Astrocyte of the spinal cord (primary cell): ENCODE measurements at regions not wholly inside any gene's neighbourhood (a gene's known extent, or its start where the extent isn't known, plus 50 kb on each side); places are given as distances from the start of the nearest gene placed in this dataset.

ENCODE experiments used
- DNase-seq: peaks from one replicate; pipeline ENCODE4 v3.0.0; 2011; ENCODE audit warnings: low read depth, low spot score
- H3K4me3 ChIP-seq: 2 replicates; pipeline ENCODE4 v1.5.1; 2011; ENCODE audit warnings: low read depth, mild to moderate bottlenecking, low read length, moderate library complexity
- in situ Hi-C: cut with HindIII; loops from 2 replicates; pipeline ENCODE4 v1.10.0; 2017; ENCODE audit warnings: low sequenced_read_pairs
- TF ChIP-seq, protein P1 (sequence below): IDR thresholded peaks from 2 replicates; pipeline ENCODE4 v1.5.1; 2012; ENCODE audit warnings: low read depth, mild to moderate bottlenecking, low read length, inconsistent platforms

- in situ Hi-C loops = no loop called here
- TF ChIP-seq, protein P1, sequence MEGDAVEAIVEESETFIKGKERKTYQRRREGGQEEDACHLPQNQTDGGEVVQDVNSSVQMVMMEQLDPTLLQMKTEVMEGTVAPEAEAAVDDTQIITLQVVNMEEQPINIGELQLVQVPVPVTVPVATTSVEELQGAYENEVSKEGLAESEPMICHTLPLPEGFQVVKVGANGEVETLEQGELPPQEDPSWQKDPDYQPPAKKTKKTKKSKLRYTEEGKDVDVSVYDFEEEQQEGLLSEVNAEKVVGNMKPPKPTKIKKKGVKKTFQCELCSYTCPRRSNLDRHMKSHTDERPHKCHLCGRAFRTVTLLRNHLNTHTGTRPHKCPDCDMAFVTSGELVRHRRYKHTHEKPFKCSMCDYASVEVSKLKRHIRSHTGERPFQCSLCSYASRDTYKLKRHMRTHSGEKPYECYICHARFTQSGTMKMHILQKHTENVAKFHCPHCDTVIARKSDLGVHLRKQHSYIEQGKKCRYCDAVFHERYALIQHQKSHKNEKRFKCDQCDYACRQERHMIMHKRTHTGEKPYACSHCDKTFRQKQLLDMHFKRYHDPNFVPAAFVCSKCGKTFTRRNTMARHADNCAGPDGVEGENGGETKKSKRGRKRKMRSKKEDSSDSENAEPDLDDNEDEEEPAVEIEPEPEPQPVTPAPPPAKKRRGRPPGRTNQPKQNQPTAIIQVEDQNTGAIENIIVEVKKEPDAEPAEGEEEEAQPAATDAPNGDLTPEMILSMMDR = no peak
- peak; percentile 39 for DNase-seq
Measured at GRCh38 chr18:41814651-41815050, 140.4 kb upstream of the PIK3C3 start.

DNA sequence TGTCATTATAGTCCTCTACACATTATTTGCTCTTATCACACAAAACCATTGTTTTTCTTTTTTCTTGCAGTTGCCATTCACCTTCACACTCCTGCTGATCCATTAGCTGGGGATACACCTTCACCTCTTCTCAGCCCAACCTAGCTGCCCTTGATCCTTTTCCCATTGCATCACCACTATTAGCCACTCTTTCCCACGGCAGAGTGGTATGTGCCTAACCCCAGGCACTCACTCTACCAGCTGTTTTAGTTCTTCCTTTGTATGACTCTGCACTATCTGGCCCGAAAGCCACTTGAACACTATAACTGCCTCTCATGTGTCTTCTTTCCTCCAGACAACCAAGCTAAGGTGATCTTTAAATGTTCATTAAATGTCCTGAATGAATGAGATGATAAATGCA is 145.4 kb upstream of the PIK3C3 start:
- no peak for DNase-seq
- TF ChIP-seq, protein P1 = no peak
- H3K4me3 ChIP-seq = no peak overlapping the region
- in situ Hi-C loops = no loop called here

More at GRCh38 chr18:41814651-41815050, 140.4 kb upstream of the PIK3C3 start:
- H3K4me3 ChIP-seq = no peak overlapping the region

GRCh38 chr18:41805341-41805740 is 149.7 kb upstream of the PIK3C3 start:
- DNase-seq = no peak
- H3K4me3 ChIP-seq = no peak overlapping the region
- TF ChIP-seq, protein P1 = no peak
- in situ Hi-C loops = no loop called here

DNA sequence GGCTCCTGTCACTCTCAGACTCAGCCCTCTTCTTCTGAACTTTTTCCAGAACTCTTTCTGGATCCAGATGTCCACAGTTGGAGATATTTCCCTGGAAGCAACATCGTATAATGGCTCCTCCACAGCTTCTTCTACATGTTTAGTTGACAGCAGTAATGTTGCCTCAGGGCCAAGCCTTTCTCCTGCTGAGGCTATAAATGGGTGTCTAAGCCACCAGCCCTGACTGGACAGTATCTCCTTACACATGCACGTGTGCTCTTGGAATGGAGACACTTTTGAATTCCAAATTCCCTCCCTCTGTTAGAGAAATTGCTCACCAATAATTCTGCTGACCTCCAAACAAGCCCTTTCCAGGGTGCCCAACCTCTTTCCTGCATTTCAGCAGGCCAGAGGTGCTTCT is 156.2 kb upstream of the PIK3C3 start:
- TF ChIP-seq, protein P1 = no peak
- no peak for DNase-seq
- H3K4me3 ChIP-seq = no peak overlapping the region
- in situ Hi-C loops = no loop called here

DNA sequence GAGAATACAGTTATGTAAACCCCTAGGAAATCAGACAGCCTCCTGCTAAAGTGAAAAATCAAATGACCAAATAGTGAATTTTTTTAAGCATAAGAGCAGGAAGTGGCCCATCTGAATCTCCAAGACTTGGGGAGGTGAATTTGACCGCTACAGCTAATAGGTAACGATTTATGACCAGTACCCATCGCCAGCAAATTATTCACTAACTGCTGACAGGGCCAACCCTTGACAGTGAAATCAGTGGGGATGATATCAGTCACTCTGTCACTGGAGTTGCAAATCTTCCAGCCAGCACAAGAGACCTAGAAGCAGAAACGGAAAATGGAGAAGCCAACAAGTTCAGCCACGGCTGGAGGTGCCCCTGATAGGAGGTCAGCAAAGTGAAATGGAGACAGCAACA is 164.3 kb upstream of the PIK3C3 start:
- TF ChIP-seq, protein P1 = no peak
- in situ Hi-C loops = no loop called here

DNA sequence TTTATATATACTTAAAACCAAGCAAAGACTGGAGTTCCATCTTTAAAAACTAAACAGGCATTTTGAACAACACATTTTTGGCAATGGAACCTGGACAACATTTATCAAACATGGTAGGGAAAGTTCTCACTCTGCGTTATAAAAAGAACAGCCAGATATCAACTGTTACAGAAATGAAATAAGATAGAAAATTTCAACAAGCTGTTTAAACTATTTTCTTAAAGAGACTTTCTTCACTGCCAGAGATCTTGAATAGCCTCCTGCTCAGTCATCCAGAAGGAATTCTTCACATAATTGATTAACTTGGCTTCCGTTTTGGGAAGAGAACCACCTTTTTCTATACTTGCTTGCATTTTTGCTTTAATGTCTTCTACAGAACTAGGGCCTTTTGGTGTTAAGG is 166.0 kb upstream of the PIK3C3 start:
- peak; percentile 17 for DNase-seq
- TF ChIP-seq, protein P1 = no peak
- in situ Hi-C loops = no loop called here
- H3K4me3 ChIP-seq = no peak overlapping the region

More for the DNA sequence above, 164.3 kb upstream of the PIK3C3 start:
- no peak overlapping the region for H3K4me3 ChIP-seq
- DNase-seq = no peak

DNA sequence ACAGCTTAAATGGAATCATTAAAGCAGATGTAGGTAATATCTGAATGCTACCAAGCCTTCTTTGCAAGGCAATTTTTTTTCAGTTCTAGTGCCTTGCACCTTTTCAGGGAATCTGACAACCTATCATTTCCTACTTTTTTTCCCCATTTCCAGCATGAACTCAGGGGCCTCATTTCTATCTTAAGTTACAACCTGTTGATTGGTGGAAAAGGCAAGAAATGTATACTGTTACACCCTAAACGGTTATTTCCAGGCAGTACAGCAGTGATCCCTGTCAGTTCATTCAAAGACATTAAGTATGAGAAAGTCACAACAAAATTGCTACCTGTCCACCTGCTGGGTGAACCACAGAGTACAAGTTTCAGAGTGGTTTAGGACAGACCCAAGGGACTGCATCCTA is 171.2 kb upstream of the PIK3C3 start:
- DNase-seq = no peak
- TF ChIP-seq, protein P1 = no peak
- H3K4me3 ChIP-seq = no peak overlapping the region
- in situ Hi-C loops = no loop called here
